Activated CD4-positive, CD25-positive, alpha-beta regulatory T cell (primary cell): ENCODE measurements at regions not wholly inside any gene's neighbourhood (a gene's known extent, or its start where the extent isn't known, plus 50 kb on each side); places are given as distances from the start of the nearest gene placed in this dataset.
"Not testable (repeated sequence)": the region's sequence is repeated elsewhere in the genome, so short reads cannot be mapped to it uniquely, and the experiment has no call there.

Source experiments
- DNase-seq, 4 experiments: peaks; one replicate each; lab custom pipeline; 2025; lab: John Stamatoyannopoulos, UW

GRCh38 chr2:195570329-195570728 lies 86.7 kb upstream of the SLC39A10 start:
- DNase-seq = no peak

GRCh38 chr2:195569255-195569654 lies 87.8 kb upstream of the SLC39A10 start:
- DNase-seq = no peak

- not testable (repeated sequence) for DNase-seq
Observed at GRCh38 chr2:195564625-195565135, 92.3 kb upstream of the SLC39A10 start.

- DNase-seq = no peak
Observed at GRCh38 chr2:195563857-195564512, 93.0 kb upstream of the SLC39A10 start.

- no peak for DNase-seq
Observed at GRCh38 chr2:195562570-195563566, 94.2 kb upstream of the SLC39A10 start.

GRCh38 chr2:195561116-195561921 lies 95.7 kb upstream of the SLC39A10 start:
- no peak for DNase-seq

GRCh38 chr2:195560209-195560895 lies 96.7 kb upstream of the SLC39A10 start:
- DNase-seq = no peak

- DNase-seq = peak in 3 of 4 experiments; percentile 50 to 63 (median 59)
Observed at GRCh38 chr2:195559431-195559914, 97.6 kb upstream of the SLC39A10 start.

GRCh38 chr2:195555971-195556370 lies 101.1 kb upstream of the SLC39A10 start:
- DNase-seq = no peak

GRCh38 chr2:195552581-195552980 lies 104.4 kb upstream of the SLC39A10 start:
- DNase-seq = no peak

GRCh38 chr2:195548198-195548940 lies 108.7 kb upstream of the SLC39A10 start:
- no peak for DNase-seq

GRCh38 chr2:195547268-195547840 lies 109.7 kb upstream of the SLC39A10 start:
- not testable (repeated sequence) for DNase-seq

- DNase-seq = no peak
Observed at GRCh38 chr2:195545811-195546210, 111.2 kb upstream of the SLC39A10 start.

- no peak for DNase-seq
Observed at GRCh38 chr2:195543902-195544894, 112.8 kb upstream of the SLC39A10 start.

- DNase-seq = no peak
Observed at GRCh38 chr2:195543063-195543462, 114.0 kb upstream of the SLC39A10 start.

- DNase-seq = no peak
Observed at GRCh38 chr2:195542067-195542466, 115.0 kb upstream of the SLC39A10 start.

- no peak for DNase-seq
Observed at GRCh38 chr2:195538937-195539336, 118.1 kb upstream of the SLC39A10 start.

- DNase-seq = no peak
Observed at GRCh38 chr2:195537811-195538210, 119.2 kb upstream of the SLC39A10 start.

- no peak for DNase-seq
Observed at GRCh38 chr2:195536906-195537305, 120.1 kb upstream of the SLC39A10 start.
